WTC11 (cell line): ENCODE measurements at regions not wholly inside any gene's neighbourhood (a gene's known extent, or its start where the extent isn't known, plus 50 kb on each side); places are given as distances from the start of the nearest gene placed in this dataset.

ENCODE experiments used
- ATAC-seq: fragments of 200-7000 bp; cut with Tn5 transposase; 2 replicates; pipeline ENCODE4 v1.10.0; 2021; ENCODE audit warnings: mild to moderate bottlenecking, moderate library complexity
- CTCF ChIA-PET: fragments of 300-600 bp; sonication (Branson Sonifier 250); formaldehyde crosslinking; loops from one replicate; lab custom pipeline; 2021; ENCODE audit warnings: antibody characterized with exemption; lab: Charles Lee
- POLR2A ChIA-PET: fragments of 350-600 bp; sonication (Branson Sonifier 250); formaldehyde crosslinking; loops from one replicate; lab custom pipeline; 2021; ENCODE audit warnings: antibody characterized with exemption; lab: Charles Lee
- DNase-seq: peaks from one replicate; pipeline ENCODE4 v3.0.0; 2021; ENCODE audit warnings: low spot score
- H3K27ac Mint-ChIP-seq: 2 replicates; pipeline ENCODE4 v1.8.0; 2021; ENCODE audit warnings: mixed read lengths
- H3K27me3 Mint-ChIP-seq: 2 replicates; pipeline ENCODE4 v1.8.0; 2021; ENCODE audit warnings: low read depth, mild to moderate bottlenecking, moderate library complexity, mixed read lengths
- H3K36me3 Mint-ChIP-seq: 2 replicates; pipeline ENCODE4 v1.8.0; 2021; ENCODE audit warnings: mixed read lengths
- H3K4me1 Mint-ChIP-seq: 2 replicates; pipeline ENCODE4 v1.8.0; 2022; ENCODE audit warnings: mixed read lengths
- H3K4me3 Mint-ChIP-seq: 2 replicates; pipeline ENCODE4 v1.8.0; 2021; ENCODE audit warnings: mild to moderate bottlenecking, moderate library complexity, mixed read lengths
- H3K9me3 Mint-ChIP-seq: 2 replicates; pipeline ENCODE4 v1.8.0; 2021; ENCODE audit warnings: mixed read lengths
- ARID4B ChIP-seq: sonication (generic); formaldehyde crosslinking; IDR thresholded peaks from 2 replicates; pipeline ENCODE4 v1.8.0; 2023; ENCODE audit warnings: missing genetic modification reagents, mild to moderate bottlenecking, borderline replicate concordance
- ATF1 ChIP-seq: sonication (generic); formaldehyde crosslinking; IDR thresholded peaks from 2 replicates; pipeline ENCODE4 v1.8.1; 2023; ENCODE audit warnings: mild to moderate bottlenecking, moderate library complexity, missing genetic modification reagents
- ATF6 ChIP-seq: sonication (generic); formaldehyde crosslinking; IDR thresholded peaks from 2 replicates; pipeline ENCODE4 v1.8.1; 2023; ENCODE audit warnings: mild to moderate bottlenecking, missing genetic modification reagents
- E2F1 ChIP-seq: sonication (generic); formaldehyde crosslinking; IDR thresholded peaks from 2 replicates; pipeline ENCODE4 v1.8.0; 2022; ENCODE audit warnings: mild to moderate bottlenecking, missing genetic modification reagents
- ERG ChIP-seq: fragments of 250-450 bp; sonication (Bioruptor Pico); IDR thresholded peaks from 2 replicates; pipeline ENCODE4 v1.8.0; 2021; ENCODE audit warnings: mild to moderate bottlenecking
- ETV6 ChIP-seq: sonication (generic); formaldehyde crosslinking; IDR thresholded peaks from 2 replicates; pipeline ENCODE4 v1.8.1; 2022; ENCODE audit warnings: mild to moderate bottlenecking, missing genetic modification reagents
- GTF2I ChIP-seq: fragments of 250-450 bp; sonication (Bioruptor Pico); conservative IDR thresholded peaks from 2 replicates; pipeline ENCODE4 v1.4.0; 2021; ENCODE audit warnings: mild to moderate bottlenecking
- HMGA2 ChIP-seq: fragments of 250-450 bp; sonication (Bioruptor Pico); IDR thresholded peaks from 2 replicates; pipeline ENCODE4 v1.4.0; 2021; ENCODE audit warnings: mild to moderate bottlenecking, moderate library complexity
- MYBL2 ChIP-seq: sonication (generic); formaldehyde crosslinking; IDR thresholded peaks from 2 replicates; pipeline ENCODE4 v1.8.1; 2023; ENCODE audit warnings: mild to moderate bottlenecking, moderate library complexity, missing genetic modification reagents
- NFATC4 ChIP-seq: fragments of 250-450 bp; sonication (Bioruptor Pico); IDR thresholded peaks from 2 replicates; pipeline ENCODE4 v1.9.0; 2021; ENCODE audit warnings: mild to moderate bottlenecking
- NFYB ChIP-seq: sonication (generic); formaldehyde crosslinking; conservative IDR thresholded peaks from 2 replicates; pipeline ENCODE4 v1.8.0; 2022; ENCODE audit warnings: low read depth, missing genetic modification reagents
- NR1H2 ChIP-seq: sonication (generic); formaldehyde crosslinking; IDR thresholded peaks from 2 replicates; pipeline ENCODE4 v1.9.0; 2021; ENCODE audit warnings: mild to moderate bottlenecking, moderate library complexity, missing genetic modification reagents
- PREB ChIP-seq: sonication (generic); formaldehyde crosslinking; IDR thresholded peaks from 2 replicates; pipeline ENCODE4 v1.8.1; 2022; ENCODE audit warnings: mild to moderate bottlenecking, missing genetic modification reagents, moderate library complexity, borderline replicate concordance
- STAT6 ChIP-seq: sonication (generic); formaldehyde crosslinking; conservative IDR thresholded peaks from 2 replicates; pipeline ENCODE4 v1.8.1; 2023; ENCODE audit warnings: mild to moderate bottlenecking, low read depth, missing genetic modification reagents, moderate library complexity
- TEAD1 ChIP-seq: sonication (generic); formaldehyde crosslinking; IDR thresholded peaks from 2 replicates; pipeline ENCODE4 v1.8.0; 2022; ENCODE audit warnings: mild to moderate bottlenecking, missing genetic modification reagents
- TP53 ChIP-seq: sonication (generic); formaldehyde crosslinking; IDR thresholded peaks from 2 replicates; pipeline ENCODE4 v1.8.1; 2023; ENCODE audit warnings: mild to moderate bottlenecking, missing genetic modification reagents
- ZMAT4 ChIP-seq: fragments of 250-450 bp; sonication (Bioruptor Pico); IDR thresholded peaks from 2 replicates; pipeline ENCODE4 v1.9.0; 2021; ENCODE audit warnings: mild to moderate bottlenecking
- ZNF121 ChIP-seq: sonication (generic); formaldehyde crosslinking; IDR thresholded peaks from 2 replicates; pipeline ENCODE4 v1.8.0; 2023; ENCODE audit warnings: missing genetic modification reagents
- ZNF219 ChIP-seq: sonication (generic); formaldehyde crosslinking; IDR thresholded peaks from 2 replicates; pipeline ENCODE4 v1.8.0; 2023; ENCODE audit warnings: missing genetic modification reagents, mild to moderate bottlenecking, borderline replicate concordance
- ZNF232 ChIP-seq: sonication (generic); formaldehyde crosslinking; IDR thresholded peaks from 2 replicates; pipeline ENCODE4 v1.8.0; 2022; ENCODE audit warnings: mild to moderate bottlenecking, missing genetic modification reagents

- no peak overlapping the region for H3K27ac Mint-ChIP-seq
- no peaks in the 10 kb centered on the region for H3K4me1 Mint-ChIP-seq
- no peaks in the 10 kb centered on the region for H3K36me3 Mint-ChIP-seq
- no peaks in the 10 kb centered on the region for H3K27me3 Mint-ChIP-seq
- H3K4me3 Mint-ChIP-seq = no peak overlapping the region
- POLR2A ChIA-PET = no interaction called here
- no peak for TF ChIP-seq NFYB (CRISPR knock-in tag)
- no peak for TF ChIP-seq ETV6
- no peak for TF ChIP-seq E2F1 (CRISPR knock-in tag)
- TF ChIP-seq NR1H2 (CRISPR knock-in tag) = no peak
- no peak for TF ChIP-seq NFATC4
- TF ChIP-seq ATF1 = no peak
- no peak for TF ChIP-seq GTF2I (CRISPR knock-in tag)
- TF ChIP-seq ZNF219 (CRISPR knock-in tag) = no peak
- TF ChIP-seq ZNF232 = no peak
- no peak for TF ChIP-seq TEAD1 (CRISPR knock-in tag)
- no peak for TF ChIP-seq ARID4B (CRISPR knock-in tag)
- TF ChIP-seq ERG = no peak
- TF ChIP-seq PREB (CRISPR knock-in tag) = no peak
- CTCF ChIA-PET = interaction anchor here (1.0 kb wide), 1 partner anchor 340 kb away, joined by 4 read pairs; no protein-coding TSS in a partner anchor
- ATAC-seq = no peak
- no peak for DNase-seq
- H3K9me3 Mint-ChIP-seq = no peaks in the 10 kb centered on the region
Observed at GRCh38 chr17:69947027-69947759, 127.8 kb upstream of the KCNJ16 start.

GRCh38 chr17:69948406-69948805 is 126.6 kb upstream of the KCNJ16 start:
- Mint-ChIP-seq H3K27me3 (no peaks in the 10 kb centered on the region), H3K9me3 (peaks cover 5% of the 10 kb centered on the region), H3K36me3 (no peaks in the 10 kb centered on the region), H3K4me3 (no peak overlapping the region), H3K4me1 (no peaks in the 10 kb centered on the region), H3K27ac (no peak overlapping the region)
- no peak for TF ChIP-seq MYBL2
- TF ChIP-seq ATF6 (CRISPR knock-in tag) = no peak
- TF ChIP-seq ZNF121 = no peak
- no peak for TF ChIP-seq HMGA2 (CRISPR knock-in tag)
- TF ChIP-seq STAT6 (CRISPR knock-in tag) = no peak
- TF ChIP-seq TP53 = no peak
- no peak for TF ChIP-seq NR1H2 (CRISPR knock-in tag)
- TF ChIP-seq ZMAT4 (CRISPR knock-in tag) = no peak
- DNase-seq (no peak), ATAC-seq (no peak)
- ChIA-PET POLR2A (no interaction called here), CTCF (no interaction called here)
